ENCODE measurements at regions not wholly inside any gene's neighbourhood (a gene's known extent, or its start where the extent isn't known, plus 50 kb on each side); places are given as distances from the start of the nearest gene placed in this dataset.

- ChIA-PET CTCF (ENCODE audit: low intra/inter-chr PET ratio) (no interaction called here), POLR2A (no interaction called here)
- TF ChIP-seq RBM14 (IDR thresholded peaks at IDR 0.05; ENCODE audit: borderline replicate concordance, insufficient read depth, low read depth, low read length) (no peak), HOXB6 (CRISPR knock-in tag; IDR thresholded peaks at IDR 0.05; ENCODE audit: borderline replicate concordance) (no peak)
- no peaks in the 10 kb centered on the region for H3K4me1 ChIP-seq (replicated peaks in 1 of 2; ENCODE audit: control insufficient read depth in 2 of 2, insufficient read depth in 2 of 2, low read length in 2 of 2)
- intact Hi-C loops (cut with micrococcal nuclease) = no loop called here
- H3K79me2 ChIP-seq (ENCODE audit: control insufficient read depth, insufficient read depth, low read length) = no peaks in the 10 kb centered on the region
- FAIRE-seq (no peak), ATAC-seq (no peak), DNase-seq (ENCODE audit: extremely low read depth in 1 of 4, low spot score in 3 of 4) (no peak)
- 4% methylated on average over 2 of the region's 2 CpGs for WGBS (ENCODE audit: insufficient coverage, low coverage, missing lambda C conversion rate)
- H3K4me3 ChIP-seq = no peak overlapping the region
- no TSS peak for BruUV-seq (replicated peaks)
- no peaks in the 10 kb centered on the region for H3K9me3 ChIP-seq (replicated peaks; ENCODE audit: control insufficient read depth, insufficient read depth, low read depth, low read length)
- no peaks in the 10 kb centered on the region for H3K27me3 ChIP-seq (ENCODE audit: control insufficient read depth in 2 of 2, insufficient read depth in 2 of 2, low read length in 2 of 2)
- in situ Hi-C loops (cut with MboI) = no loop called here
- H3K36me3 ChIP-seq (ENCODE audit: control insufficient read depth, insufficient read depth, low read length) = no peaks in the 10 kb centered on the region
- H3K27ac ChIP-seq (ENCODE audit: extremely low read depth, low read depth, low read length) = no peak overlapping the region
- no peaks in the 10 kb centered on the region for H4K20me1 ChIP-seq (replicated peaks; ENCODE audit: control insufficient read depth, insufficient read depth, low read length)
- H2AFZ ChIP-seq (ENCODE audit: low read depth, low read length) = no peak overlapping the region
- no peaks in the 10 kb centered on the region for H3K9me1 ChIP-seq (ENCODE audit: control insufficient read depth, insufficient read depth, low read length)
- no peak overlapping the region for H3K9ac ChIP-seq (ENCODE audit: insufficient read depth in 1 of 2, low read depth in 2 of 2, low read length in 2 of 2)
- no peak overlapping the region for H3K4me2 ChIP-seq (ENCODE audit: insufficient read depth, low read length)
Measured at GRCh38 chr4:11051181-11051580, 366.6 kb upstream of the CLNK start.

GRCh38 chr4:11050766-11051165 is 366.2 kb upstream of the CLNK start:
- DNase-seq (ENCODE audit: extremely low read depth in 1 of 4, low spot score in 3 of 4) = no peak
- FAIRE-seq = no peak
- TF ChIP-seq ATF4 (CRISPR knock-in tag; IDR thresholded peaks at IDR 0.05) (no peak), THAP12 (CRISPR knock-in tag; IDR thresholded peaks at IDR 0.05) (no peak), ZFX (CRISPR knock-in tag; IDR thresholded peaks at IDR 0.05) (no peak), KLF6 (CRISPR knock-in tag; IDR thresholded peaks at IDR 0.05; ENCODE audit: borderline replicate concordance) (no peak), FOXP1 (CRISPR knock-in tag; IDR thresholded peaks at IDR 0.05) (no peak), ZNF511 (CRISPR knock-in tag; IDR thresholded peaks at IDR 0.05) (no peak), ZBTB33 (CRISPR knock-in tag; IDR thresholded peaks at IDR 0.05) (no peak)

More at GRCh38 chr4:11050766-11051165, 366.2 kb upstream of the CLNK start:
- H3K9me3 ChIP-seq (replicated peaks; ENCODE audit: control insufficient read depth, insufficient read depth, low read depth, low read length) = no peaks in the 10 kb centered on the region
- 0% methylated on average over 2 of the region's 2 CpGs for WGBS (ENCODE audit: insufficient coverage, low coverage, missing lambda C conversion rate)
- ChIA-PET POLR2A (no interaction called here), CTCF (ENCODE audit: low intra/inter-chr PET ratio) (no interaction called here)
- no peak overlapping the region for H3K9ac ChIP-seq (ENCODE audit: insufficient read depth in 1 of 2, low read depth in 2 of 2, low read length in 2 of 2)
- no peaks in the 10 kb centered on the region for H3K79me2 ChIP-seq (ENCODE audit: control insufficient read depth, insufficient read depth, low read length)
- no peak for ATAC-seq
- H3K4me2 ChIP-seq (ENCODE audit: insufficient read depth, low read length) = no peak overlapping the region
- no TSS peak for BruUV-seq (replicated peaks)
- no peaks in the 10 kb centered on the region for H3K9me1 ChIP-seq (ENCODE audit: control insufficient read depth, insufficient read depth, low read length)
- in situ Hi-C loops (cut with MboI) (no loop called here), intact Hi-C loops (cut with micrococcal nuclease) (no loop called here)
- no peaks in the 10 kb centered on the region for H3K36me3 ChIP-seq (ENCODE audit: control insufficient read depth, insufficient read depth, low read length)
- no peaks in the 10 kb centered on the region for H3K27me3 ChIP-seq (ENCODE audit: control insufficient read depth in 2 of 2, insufficient read depth in 2 of 2, low read length in 2 of 2)
- H3K27ac ChIP-seq (ENCODE audit: extremely low read depth, low read depth, low read length) = no peak overlapping the region
- no peaks in the 10 kb centered on the region for H4K20me1 ChIP-seq (replicated peaks; ENCODE audit: control insufficient read depth, insufficient read depth, low read length)
- no peaks in the 10 kb centered on the region for H3K4me1 ChIP-seq (replicated peaks in 1 of 2; ENCODE audit: control insufficient read depth in 2 of 2, insufficient read depth in 2 of 2, low read length in 2 of 2)
- no peak overlapping the region for H2AFZ ChIP-seq (ENCODE audit: low read depth, low read length)
- no peak overlapping the region for H3K4me3 ChIP-seq
